Suprapubic skin (tissue), 4 donors: ENCODE measurements at regions not wholly inside any gene's neighbourhood (a gene's known extent, or its start where the extent isn't known, plus 50 kb on each side); places are given as distances from the start of the nearest gene placed in this dataset.

Experiments used
- DNase-seq, 2 donors: peaks; one replicate each; pipeline ENCODE4 v3.0.0-alpha.2; 2019; ENCODE audit warnings: low spot score in 2 of 2
- H3K27ac ChIP-seq: fragments of 200-600 bp; sonication (generic); one replicate; pipeline ENCODE4 v1.5.1; 2019
- H3K27me3 ChIP-seq: fragments of 200-600 bp; sonication (generic); one replicate; pipeline ENCODE4 v1.5.1; 2019
- H3K36me3 ChIP-seq: fragments of 200-600 bp; sonication (generic); one replicate; pipeline ENCODE4 v1.5.1; 2019
- H3K4me1 ChIP-seq: fragments of 200-600 bp; sonication (generic); one replicate; pipeline ENCODE4 v1.5.1; 2019
- H3K4me3 ChIP-seq: fragments of 200-600 bp; sonication (generic); one replicate; pipeline ENCODE4 v1.5.1; 2019; ENCODE audit warnings: mild to moderate bottlenecking
- H3K9me3 ChIP-seq: fragments of 200-600 bp; sonication (generic); one replicate; pipeline ENCODE4 v1.5.1; 2019
- CTCF ChIP-seq, 2 donors: fragments of 200-600 bp in 1 of 2; fragments of 450-650 bp in 1 of 2; sonication (generic) in 1 of 2; IDR thresholded peaks; one replicate each; pipeline ENCODE4 v1.5.1; 2016 to 2019; ENCODE audit warnings: antibody characterized with exemption in 2 of 2, mild to moderate bottlenecking in 1 of 2, moderate library complexity in 1 of 2
- EP300 ChIP-seq: sonication (generic); formaldehyde crosslinking; IDR thresholded peaks from one replicate; pipeline ENCODE4 v1.6.1; 2017; ENCODE audit warnings: antibody characterized with exemption
- POLR2A ChIP-seq, 2 donors: fragments of 450-650 bp; IDR thresholded peaks; one replicate each; pipeline ENCODE4 v1.6.1; 2017; ENCODE audit warnings: antibody characterized with exemption in 2 of 2, mild to moderate bottlenecking in 2 of 2, moderate library complexity in 2 of 2
- POLR2AphosphoS5 ChIP-seq, 3 donors: sonication (generic); formaldehyde crosslinking; IDR thresholded peaks; one replicate each; pipeline ENCODE4 v1.6.1; 2017; ENCODE audit warnings: antibody characterized with exemption in 3 of 3
- WGBS: methylation state at CpG from one replicate; pipeline ENCODE4 v1.1.5; 2018; 5-methylcytosine and 5-hydroxymethylcytosine counted together

GRCh38 chr6:55003719-55004430 is 157.3 kb downstream of the FAM83B start:
- peaks cover 4% of the 10 kb centered on the region for H3K9me3 ChIP-seq
- H3K27me3 ChIP-seq = no peaks in the 10 kb centered on the region
- DNase-seq = no peak
- 62% methylated on average over 4 of the region's 4 CpGs for WGBS
- no peaks in the 10 kb centered on the region for H3K4me1 ChIP-seq
- no peaks in the 10 kb centered on the region for H3K36me3 ChIP-seq
- TF ChIP-seq POLR2AphosphoS5 (IDR thresholded peaks at IDR 0.05) (no peak), POLR2A (IDR thresholded peaks at IDR 0.05) (no peak), EP300 (no peak), CTCF (IDR thresholded peaks at IDR 0.05) (no peak)
- H3K4me3 ChIP-seq = no peak overlapping the region
- H3K27ac ChIP-seq = no peak overlapping the region

- no peak for DNase-seq
- Histone ChIP-seq H3K9me3 (peaks cover 6% of the 10 kb centered on the region), H3K4me1 (no peaks in the 10 kb centered on the region), H3K27me3 (no peaks in the 10 kb centered on the region), H3K4me3 (no peak overlapping the region), H3K27ac (no peak overlapping the region), H3K36me3 (no peaks in the 10 kb centered on the region)
- TF ChIP-seq EP300 = no peak
- TF ChIP-seq CTCF (IDR thresholded peaks at IDR 0.05) = no peak
- TF ChIP-seq POLR2AphosphoS5 (IDR thresholded peaks at IDR 0.05) = no peak
- TF ChIP-seq POLR2A (IDR thresholded peaks at IDR 0.05) = no peak
- 70% methylated on average over 2 of the region's 8 CpGs for WGBS
Observed at GRCh38 chr6:55009131-55009530, 162.6 kb downstream of the FAM83B start.

GRCh38 chr6:55011034-55011433 is 163.3 kb upstream of the HCRTR2 start:
- TF ChIP-seq EP300 (no peak), POLR2AphosphoS5 (IDR thresholded peaks at IDR 0.05) (no peak), CTCF (IDR thresholded peaks at IDR 0.05) (no peak), POLR2A (IDR thresholded peaks at IDR 0.05) (no peak)
- no peaks in the 10 kb centered on the region for H3K27me3 ChIP-seq
- H3K9me3 ChIP-seq = peaks cover 6% of the 10 kb centered on the region
- no peaks in the 10 kb centered on the region for H3K4me1 ChIP-seq
- H3K36me3 ChIP-seq = no peaks in the 10 kb centered on the region
- no peak for DNase-seq
- H3K27ac ChIP-seq = no peak overlapping the region
- no peak overlapping the region for H3K4me3 ChIP-seq
- WGBS = 75% methylated on average over 3 of the region's 3 CpGs

- no peak overlapping the region for H3K27ac ChIP-seq
Observed at GRCh38 chr6:55012454-55012853, 161.9 kb upstream of the HCRTR2 start.

More at GRCh38 chr6:55012454-55012853, 161.9 kb upstream of the HCRTR2 start:
- no peak overlapping the region for H3K4me3 ChIP-seq
- H3K9me3 ChIP-seq = peaks cover 3% of the 10 kb centered on the region
- TF ChIP-seq CTCF (IDR thresholded peaks at IDR 0.05) (no peak), POLR2AphosphoS5 (IDR thresholded peaks at IDR 0.05) (no peak), POLR2A (IDR thresholded peaks at IDR 0.05) (no peak), EP300 (no peak)
- WGBS = 96% methylated on average over 4 of the region's 4 CpGs
- H3K4me1 ChIP-seq = no peaks in the 10 kb centered on the region
- no peaks in the 10 kb centered on the region for H3K27me3 ChIP-seq
- no peak for DNase-seq
- no peaks in the 10 kb centered on the region for H3K36me3 ChIP-seq
